Stimulated activated CD4-positive, alpha-beta T cell treated with anti-CD3 and anti-CD28 coated beads, Interleukin-12 subunit alpha, Interleukin-12 subunit beta, amount 100 ng/mL, for 4 hours (primary cell): ENCODE measurements at regions not wholly inside any gene's neighbourhood (a gene's known extent, or its start where the extent isn't known, plus 50 kb on each side); places are given as distances from the start of the nearest gene placed in this dataset.
"Not testable (repeated sequence)": the region's sequence is repeated elsewhere in the genome, so short reads cannot be mapped to it uniquely, and the experiment has no call there.

Source experiments
- DNase-seq: peaks from one replicate; pipeline ENCODE4 v3.0.0-alpha.2; 2020

DNA sequence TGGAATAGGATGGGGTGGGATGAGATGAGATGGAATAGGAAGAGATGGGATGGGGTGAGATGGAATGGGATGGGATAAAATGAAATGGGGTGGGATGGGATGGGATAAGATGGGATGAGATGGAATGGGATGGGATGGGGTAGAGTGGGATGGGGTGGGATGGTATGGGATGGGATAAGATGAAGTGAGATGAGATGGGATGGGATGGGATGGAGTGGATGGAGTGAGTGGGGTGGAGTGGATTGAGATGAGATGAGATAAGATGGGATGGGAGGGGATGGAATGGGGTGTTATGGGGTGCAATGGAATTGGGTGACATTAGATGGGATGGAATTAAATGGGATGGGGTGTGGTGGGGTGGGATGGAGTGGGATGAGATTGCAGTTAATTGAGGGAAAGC, 279.2 kb upstream of the CDH5 start:
- no peak for DNase-seq

DNA sequence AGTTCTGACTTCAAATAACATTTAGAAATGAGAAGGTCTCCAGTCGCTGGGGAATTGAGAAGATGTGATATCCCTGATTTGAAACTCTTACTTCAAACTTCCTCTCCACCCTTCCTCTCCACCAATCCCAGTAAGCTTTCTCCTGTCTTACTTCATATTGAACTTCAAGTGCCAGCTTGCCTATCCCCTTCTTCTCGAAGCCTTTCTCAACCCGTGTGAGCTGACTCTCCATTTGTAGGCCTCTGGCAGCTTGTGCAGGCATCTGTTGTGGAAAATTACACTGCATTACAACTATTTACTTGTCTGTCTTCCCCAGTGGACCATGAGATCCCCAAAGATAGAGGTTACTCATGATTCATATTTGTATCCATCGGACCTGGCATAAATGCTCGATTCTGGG, 280.8 kb upstream of the CDH5 start:
- no peak for DNase-seq

DNA sequence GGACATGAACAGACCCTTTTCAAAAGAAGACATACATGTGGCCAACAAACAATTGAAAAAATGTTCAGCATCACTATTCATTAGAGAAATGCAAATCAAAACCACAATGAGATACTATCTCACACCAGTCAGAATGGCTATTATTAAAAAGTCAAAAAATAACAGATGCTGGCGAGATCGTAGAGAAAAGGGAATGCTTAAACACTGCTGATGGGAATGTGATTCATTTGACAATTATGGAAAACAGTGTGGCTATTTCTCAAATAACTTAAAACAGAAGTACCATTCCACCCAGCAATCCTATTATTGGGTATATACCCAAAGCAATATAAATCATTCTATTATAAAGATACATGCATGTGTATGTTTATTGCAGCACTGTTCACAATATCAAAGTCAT, 281.8 kb upstream of the CDH5 start:
- not testable (repeated sequence) for DNase-seq

DNA sequence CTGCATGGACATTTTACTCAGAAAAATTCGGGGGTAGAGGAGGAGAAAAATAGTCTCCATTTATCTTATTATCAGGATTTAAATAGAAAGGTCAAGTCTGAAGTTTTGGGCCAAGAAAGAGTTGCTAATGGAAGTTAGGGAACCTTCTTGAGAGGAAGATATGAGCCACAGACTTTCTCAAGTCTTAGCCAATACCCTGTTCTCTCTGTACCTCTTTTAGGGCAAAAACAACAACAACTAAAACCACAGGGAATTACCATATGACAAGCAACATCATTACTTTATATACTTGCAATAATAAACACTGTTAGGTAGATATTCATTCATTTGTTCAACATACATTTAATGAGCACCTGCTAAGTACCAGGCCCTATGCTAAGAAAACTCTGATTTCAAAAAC, 282.2 kb upstream of the CDH5 start:
- no peak for DNase-seq

DNA sequence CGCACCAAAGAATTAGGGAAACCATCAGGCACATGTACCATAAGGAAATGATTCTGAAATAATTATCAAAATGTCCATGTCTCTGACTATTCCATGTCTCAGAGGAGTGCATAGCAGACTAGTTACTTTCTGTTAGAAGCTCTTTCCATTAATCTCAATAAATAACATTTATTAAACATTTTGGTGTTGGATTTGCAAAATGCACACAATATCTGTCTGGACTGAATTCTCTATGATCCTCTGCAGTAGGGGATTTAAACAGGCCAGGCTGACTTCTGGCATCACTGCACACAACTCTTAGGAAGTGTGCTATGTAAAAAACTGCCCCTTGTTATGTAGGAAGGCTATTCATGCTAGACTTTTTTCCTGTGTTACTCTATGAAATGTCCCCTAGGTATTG, 283.3 kb upstream of the CDH5 start:
- DNase-seq = no peak

DNA sequence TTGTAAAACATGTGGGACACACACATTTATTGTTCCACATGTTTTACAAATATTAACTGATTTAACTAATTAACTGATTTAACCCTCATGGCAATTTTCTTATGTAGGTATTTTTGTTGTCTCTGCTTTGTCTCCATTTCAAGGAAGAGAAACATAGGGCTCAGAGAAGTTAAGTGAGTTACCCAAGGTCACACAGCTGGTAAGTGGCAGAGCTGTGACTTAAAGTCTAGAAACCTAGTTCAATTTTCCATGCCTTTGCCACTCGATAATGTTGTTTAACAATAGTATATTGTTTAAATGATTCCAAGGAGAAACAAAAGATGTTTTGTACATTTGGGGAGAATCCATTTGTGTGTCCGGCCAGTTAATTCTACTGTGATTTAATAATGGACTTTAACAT, 284.1 kb upstream of the CDH5 start:
- DNase-seq = no peak

DNA sequence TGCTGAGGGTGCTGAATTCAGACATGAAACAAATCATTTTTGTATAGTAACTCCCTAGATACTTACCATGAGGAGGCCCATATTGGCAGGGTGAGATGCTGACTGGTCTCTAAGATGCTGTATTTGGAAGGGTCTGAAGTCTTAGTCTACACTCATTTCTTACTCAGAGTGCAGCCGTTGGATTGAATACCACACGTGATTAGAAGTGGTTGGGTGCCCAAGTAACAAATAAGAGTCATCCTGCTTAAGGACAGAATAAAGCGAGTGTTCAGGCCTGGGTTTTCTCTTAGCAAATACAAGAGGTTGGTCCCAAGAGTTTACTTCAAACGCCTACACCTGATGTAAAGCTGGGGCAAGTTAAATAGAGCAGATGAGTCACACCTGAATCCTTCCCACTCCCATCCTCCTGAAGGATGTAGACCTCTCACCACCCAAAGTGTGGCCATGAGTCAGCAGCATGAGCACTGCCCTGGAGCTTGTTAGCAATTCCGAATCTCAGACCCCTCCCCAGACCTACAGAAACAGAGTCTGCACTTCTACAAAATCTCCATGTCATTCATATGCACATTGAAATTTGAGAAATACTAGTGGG, 284.6 kb upstream of the CDH5 start:
- no peak for DNase-seq

DNA sequence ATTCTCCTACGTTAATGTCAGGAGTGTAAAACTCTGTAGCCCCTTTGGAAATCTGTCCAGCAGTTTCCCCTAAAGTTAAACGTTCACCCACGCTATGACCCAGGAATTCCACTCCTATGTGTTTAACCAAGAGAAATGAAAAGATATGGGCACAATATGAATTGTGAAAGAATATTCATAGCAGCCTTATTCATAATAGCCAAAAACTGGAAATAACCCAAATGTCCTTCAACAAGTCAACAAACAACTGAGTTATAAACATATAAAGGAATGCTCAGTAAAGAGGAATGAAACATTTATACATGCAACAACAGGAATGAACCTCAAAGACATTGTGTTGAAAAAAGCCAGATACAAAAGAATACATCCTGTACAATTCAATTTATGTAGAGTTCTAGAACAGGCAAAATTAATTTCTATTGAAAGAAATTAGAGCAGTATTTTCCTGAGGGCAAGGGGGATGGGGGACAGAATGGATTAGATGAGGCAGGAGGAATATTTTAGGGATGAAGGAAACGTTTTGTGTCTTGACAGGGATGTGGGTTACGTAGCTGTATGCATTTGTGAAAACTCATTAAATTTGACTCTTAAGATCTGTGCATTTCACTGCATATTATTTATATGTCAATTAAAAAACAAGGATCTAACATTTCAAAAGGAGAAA, 286.7 kb upstream of the CDH5 start:
- no peak for DNase-seq

DNA sequence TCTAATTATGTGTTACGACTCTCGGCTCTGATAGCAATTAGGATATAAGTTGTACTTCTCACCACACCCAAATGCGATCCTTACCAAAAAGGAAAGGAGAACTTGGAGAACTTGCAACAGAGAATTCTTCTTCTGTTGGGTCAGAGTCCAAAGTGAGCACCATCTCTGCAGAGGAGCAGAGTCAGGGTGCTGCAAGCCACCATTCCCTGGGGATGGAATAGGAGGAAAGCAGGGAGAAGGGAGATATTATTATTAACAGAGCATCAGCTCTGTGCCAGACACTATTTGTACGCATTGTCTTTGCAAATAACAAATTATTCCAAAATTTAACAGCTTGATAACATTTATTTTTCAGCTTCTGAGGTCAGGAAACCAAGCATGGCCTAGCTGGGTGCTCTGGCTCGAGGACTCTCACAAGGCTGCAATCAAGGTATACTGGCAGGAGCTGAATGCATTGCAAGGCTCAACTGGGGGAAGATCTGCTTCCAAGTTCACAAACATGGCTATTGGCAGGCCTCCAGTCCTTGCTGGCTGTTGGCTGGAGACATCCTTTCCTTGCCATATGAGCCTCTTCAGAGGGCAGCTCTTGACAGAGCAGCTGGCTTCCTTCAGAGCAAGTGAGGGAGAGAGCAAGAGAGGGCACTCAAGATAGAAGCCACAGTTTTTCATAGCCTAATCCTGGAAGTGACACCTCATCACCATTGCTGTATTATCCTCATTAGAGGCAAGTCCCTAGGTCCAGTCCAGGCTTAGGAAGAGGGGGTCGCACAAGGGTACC, 296.2 kb upstream of the CDH5 start:
- no peak for DNase-seq

DNA sequence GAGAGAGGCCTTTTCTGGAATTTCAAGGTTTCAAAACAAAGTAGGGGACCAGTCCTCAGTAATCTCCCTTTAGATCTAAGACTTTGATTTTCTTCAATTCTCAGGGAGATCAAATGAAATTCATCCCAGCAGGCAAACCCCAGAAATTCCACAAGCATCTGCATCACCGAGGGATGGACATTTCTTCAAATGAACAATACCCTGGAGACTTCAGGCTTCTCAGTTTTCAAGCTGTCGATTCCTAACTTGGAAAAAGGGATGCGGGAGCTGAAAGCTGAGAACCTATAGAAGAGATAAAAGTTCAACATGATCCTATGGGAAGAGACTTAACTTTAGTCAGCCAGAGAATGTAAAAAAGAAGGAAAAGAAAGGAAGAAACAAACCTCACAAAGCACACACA, 296.9 kb upstream of the CDH5 start:
- DNase-seq = no peak

DNA sequence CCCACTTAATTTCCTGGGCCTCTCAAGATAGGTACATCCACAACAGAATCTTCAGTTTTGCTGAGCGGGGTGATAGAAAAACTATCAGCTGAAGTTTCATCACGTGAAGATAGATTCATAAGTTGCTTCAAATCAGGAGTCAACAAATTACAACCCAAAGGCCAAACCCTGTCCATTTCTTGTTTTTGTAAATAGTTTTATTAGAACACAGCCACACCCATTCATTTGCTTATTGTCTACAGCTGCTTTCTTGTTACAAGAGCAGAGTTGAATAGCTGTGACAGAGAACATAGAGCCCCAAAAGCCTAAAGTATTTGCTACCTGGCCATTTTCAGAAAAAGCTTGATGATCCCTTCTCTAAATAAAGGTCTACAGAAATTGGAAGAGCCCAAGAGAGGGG, 300.1 kb upstream of the CDH5 start:
- DNase-seq = no peak

DNA sequence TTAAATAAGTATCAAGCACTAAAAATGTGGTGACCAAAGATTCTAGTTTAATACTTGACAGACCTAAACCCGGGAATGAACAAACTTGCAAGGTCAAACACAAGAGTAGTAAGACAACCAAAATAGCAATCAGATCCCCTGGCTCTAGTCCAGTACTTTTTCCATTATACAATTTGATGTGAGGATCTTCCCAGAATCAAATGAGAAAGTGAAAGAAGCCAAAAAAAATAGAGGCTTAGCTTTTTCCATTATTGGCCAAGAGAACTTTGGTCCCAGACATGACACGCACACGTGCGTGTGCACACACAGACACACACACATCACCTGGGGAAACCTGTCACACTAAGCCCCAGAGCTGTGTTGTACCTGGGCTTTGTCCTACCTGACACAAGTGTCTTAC, 300.6 kb upstream of the CDH5 start:
- DNase-seq = no peak

DNA sequence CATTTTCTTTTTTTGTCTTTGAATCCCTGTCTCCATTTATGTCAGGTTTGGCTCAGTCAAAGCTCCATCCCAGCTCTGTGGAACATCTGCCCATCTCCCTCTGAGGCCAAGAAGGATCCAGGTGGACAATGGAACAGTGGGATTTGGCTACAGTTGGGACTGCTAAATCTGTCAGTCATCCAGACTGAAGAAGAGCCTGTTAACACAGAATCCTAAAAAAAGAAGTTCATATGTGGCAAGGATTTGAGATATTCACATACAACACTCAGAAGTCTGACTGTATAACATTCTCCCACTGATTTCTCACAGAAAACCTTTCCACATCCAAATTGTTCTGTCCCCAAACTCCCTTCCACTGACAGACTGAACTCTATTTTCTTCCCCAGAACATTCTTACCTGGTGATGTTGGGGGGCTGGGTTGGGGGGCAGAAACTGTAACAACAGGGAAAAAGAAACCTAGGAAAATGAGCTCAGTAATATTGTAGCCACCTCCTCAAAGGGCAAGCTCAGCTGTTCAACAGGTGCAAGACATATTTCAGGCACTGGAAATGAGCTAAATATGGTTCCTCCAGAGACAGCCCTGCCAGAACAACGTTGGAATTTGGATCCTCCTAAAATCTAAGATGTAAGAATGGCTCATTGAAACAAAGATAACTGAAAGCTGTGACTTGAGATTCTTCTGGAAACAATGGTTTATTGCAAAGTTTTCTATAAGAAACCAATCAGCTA, 301.5 kb upstream of the CDH5 start:
- DNase-seq = no peak

DNA sequence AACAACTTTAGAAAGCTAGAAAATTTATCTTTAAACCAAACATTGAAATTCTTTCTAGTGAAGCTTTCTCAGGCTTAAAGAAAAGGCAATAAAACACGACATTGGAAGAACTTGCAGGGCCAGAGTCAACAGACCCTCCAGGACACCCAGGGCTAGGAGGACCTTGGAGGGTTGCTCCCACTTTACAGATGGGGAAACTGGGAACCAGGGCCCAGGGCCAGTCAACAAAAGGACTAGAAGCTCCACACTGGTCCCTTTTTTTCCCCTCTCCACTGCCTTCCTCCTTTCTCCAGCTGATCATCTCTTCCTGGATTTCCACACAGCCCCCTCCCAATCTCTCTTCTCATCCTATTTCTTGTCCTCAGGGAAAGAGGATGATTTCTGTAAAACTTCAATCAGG, 307.7 kb upstream of the CDH5 start:
- no peak for DNase-seq

DNA sequence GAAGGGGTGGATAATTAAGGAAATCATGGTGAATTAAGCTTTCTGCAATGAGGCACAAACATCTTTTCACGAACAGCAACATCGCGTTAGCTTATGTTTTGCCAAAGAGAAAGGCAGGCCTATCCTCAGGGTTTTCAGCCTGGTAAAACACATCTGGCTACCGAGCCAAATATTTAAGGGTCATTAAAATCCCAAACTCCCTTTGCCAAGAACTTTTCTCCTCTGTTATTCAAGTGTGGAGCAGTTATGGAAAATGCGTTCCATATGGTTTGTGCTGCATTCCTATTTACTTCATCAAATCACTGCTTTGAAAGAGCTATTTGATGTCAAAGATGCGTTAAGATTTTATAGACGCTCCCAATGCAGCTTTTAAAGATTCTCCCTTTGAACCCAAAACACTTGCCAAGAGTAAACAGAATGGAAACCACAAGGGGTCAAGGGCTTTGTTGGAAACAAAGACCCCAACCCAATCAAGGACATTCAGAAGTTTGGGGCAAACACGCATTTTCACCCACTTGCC, 308.3 kb upstream of the CDH5 start:
- no peak for DNase-seq

DNA sequence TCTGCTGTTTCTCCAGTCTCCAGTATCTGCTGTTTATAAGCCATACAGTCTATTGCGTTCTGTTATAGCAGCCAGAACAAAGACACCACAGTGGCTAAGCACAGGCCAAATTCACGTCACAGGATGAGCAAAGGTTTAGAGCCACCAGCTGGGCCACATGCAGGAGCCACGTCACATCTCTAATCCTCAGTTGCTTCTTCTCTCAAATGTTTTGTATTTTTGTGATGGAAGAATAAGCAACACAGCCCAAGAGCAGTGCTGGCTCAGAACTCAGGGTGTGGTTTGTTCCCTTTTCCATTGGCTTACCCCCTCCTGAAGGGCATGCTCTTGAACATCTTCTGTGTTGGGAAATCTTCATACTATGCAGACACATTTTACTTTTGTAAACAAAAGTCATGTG, 309.4 kb upstream of the CDH5 start:
- no peak for DNase-seq

DNA sequence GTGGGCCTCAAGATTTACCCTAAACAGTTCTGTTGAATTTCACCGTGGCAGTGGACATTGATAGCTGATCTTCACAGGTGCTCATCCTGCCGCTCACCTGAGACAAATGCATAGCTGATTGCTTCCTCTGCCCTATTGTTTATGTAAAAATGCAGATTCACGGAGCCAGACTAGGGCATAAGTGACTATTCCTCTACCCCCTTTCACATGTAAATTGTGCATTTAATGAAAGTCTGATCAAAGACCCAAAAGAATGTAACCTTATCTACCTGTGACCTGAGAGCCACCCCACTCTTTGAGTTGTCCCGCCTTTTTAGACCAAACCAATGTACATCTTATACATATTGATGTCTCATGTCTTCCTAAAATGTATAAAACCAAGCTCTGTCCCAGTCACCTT, 312.4 kb upstream of the CDH5 start:
- DNase-seq = no peak

DNA sequence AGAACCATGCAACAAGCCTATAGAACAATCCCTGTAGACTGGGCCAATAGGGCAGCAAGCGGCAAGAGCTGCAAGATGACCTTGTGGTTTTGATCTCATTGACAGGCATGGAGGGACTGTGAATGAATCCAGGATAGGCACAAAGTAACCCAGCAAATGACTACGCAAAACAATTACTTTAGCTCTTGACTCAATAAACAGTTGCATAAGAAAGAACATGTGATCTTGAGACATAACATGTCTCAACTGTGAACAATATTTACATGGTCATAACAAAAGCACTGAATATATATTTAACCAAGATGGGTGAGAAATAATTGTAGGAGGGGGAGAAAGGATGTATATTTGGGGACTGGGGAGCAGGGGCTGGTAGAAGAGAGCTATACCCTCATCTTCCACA, 313.7 kb upstream of the CDH5 start:
- DNase-seq = no peak

DNA sequence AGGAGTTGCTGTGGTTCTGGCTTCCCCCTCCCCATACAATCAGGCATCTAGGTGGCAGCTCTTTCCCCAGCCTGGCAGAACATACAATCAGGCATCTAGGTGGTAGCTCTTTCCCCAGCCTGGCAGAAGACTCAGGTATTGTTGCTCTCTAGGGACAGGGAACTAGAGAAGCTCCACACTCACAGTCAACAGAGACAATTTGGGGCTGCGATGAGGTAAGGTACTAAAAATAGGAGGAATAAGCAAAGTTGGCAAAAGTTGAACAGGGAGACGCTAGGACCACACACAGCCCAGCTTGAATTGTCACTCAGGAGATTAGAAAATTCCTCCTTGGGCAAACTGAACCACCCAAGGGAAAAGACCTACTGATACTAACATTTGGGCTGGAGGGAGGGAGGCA, 315.5 kb upstream of the CDH5 start:
- no peak for DNase-seq

DNA sequence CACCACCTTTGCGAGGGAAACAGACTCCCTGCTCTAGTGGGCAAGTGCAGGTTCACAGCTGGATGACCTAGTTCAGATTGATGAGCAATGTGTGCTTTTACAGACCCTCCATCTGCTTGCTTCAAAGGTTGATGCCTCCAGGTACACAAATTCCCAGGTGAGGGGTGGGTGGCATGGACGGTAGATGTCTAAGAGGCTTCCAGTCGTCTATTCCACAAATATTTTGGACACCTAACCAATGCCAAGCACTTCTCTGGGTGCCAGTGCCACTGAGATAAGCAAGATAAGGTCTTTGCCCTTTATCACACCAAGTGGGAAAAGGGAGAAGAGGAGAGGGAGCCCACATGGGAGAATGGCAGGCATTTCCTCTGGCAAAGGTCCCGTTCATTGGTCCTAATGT, 316.6 kb upstream of the CDH5 start:
- no peak for DNase-seq

DNA sequence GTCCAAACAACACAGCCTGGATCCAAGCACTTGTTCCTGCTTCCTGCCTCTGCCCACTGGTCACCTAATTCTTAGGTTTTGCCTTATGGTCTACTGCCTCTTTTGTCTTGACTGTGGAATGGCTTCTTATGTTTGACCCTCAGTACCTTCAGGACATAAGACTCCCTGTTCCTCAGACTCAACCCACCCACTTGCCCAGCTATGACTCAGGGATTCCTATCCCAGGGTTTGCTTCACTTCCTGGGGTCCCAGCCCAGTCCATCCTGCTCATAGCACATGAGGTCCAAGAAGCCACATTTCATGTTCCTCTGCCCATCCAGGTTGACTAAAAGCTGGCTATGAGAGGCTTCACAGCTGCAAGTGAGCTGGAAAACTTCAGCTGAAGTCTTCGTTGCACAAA, 320.9 kb upstream of the CDH5 start:
- DNase-seq = no peak

DNA sequence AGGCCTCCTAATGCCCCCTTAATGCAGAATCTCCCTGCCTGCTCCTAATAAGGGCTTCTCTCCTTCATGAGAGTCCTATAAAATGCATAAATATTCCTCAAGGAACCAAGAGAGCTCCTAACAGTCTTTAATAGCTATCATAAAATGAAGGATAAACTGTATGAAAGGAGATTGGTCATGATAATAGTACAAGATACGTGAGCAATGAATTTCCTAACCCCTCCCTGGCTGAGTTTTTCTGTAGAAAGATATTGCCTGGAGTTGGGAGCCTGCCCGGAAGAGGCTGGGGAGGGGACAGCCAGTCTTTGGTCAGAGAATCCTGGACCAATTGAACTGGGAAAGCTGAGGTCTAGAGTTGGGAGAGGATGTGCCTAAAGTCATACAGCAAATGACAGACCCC, 321.9 kb upstream of the CDH5 start:
- DNase-seq = no peak

DNA sequence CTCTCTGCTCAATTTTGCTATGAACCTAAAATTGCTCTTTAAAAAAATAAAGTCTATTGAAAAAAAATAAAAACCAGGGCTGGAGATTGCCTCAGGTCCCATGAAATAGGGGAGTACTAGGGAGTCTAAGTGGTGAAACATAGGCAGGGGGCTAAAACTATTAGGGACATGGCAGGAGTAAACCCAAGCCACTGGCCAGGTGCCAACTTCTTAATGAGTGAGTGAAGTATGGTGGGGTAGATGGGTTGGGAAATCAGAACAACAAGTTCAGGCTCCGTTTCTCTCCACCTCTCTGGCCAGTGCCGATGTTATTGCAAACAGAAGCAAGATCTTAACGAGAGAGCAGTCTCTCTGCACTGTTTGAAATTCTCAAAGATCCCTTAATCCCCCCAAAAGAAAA, 322.4 kb upstream of the CDH5 start:
- DNase-seq = no peak

DNA sequence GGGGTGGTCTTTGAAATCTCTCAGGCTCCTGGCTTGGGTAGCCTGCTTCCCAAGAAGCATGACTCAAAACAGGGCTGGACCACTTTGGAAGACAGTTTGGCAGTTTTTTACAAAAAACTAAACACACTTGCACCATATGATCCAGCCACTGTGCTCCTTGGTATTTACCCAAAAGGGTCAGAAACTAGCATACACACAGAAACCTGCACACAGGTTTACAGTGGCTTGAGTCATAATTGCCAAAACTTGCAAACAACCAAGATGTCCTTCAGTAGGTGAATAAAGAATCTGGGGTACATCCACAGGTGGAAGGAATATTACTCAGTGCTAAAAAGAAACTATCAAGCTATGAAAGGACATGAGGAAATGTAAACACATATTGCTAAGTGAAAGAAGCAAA, 323.2 kb upstream of the CDH5 start:
- no peak for DNase-seq
